Mucosa of descending colon (tissue), 3 donors: ENCODE measurements at regions not wholly inside any gene's neighbourhood (a gene's known extent, or its start where the extent isn't known, plus 50 kb on each side); places are given as distances from the start of the nearest gene placed in this dataset.

Experiments
- ATAC-seq: fragments of 200-7000 bp; cut with Tn5 transposase; one replicate; pipeline ENCODE4 v1.9.1; 2020; ENCODE audit warnings: mild to moderate bottlenecking, moderate library complexity
- DNase-seq, 3 donors: peaks; one replicate each; pipeline ENCODE4 v3.0.0-alpha.2; 2020
- H3K36me3 ChIP-seq: fragments of 200-600 bp; one replicate; pipeline ENCODE4 v1.8.0; 2021; ENCODE audit warnings: low read depth, mild to moderate bottlenecking
- H3K4me1 ChIP-seq: fragments of 200-600 bp; one replicate; pipeline ENCODE4 v1.8.0; 2021; ENCODE audit warnings: low read depth, mild to moderate bottlenecking
- H3K4me3 ChIP-seq: fragments of 200-600 bp; one replicate; pipeline ENCODE4 v1.8.0; 2021; ENCODE audit warnings: mild to moderate bottlenecking
- H3K9me3 ChIP-seq: fragments of 200-600 bp; one replicate; pipeline ENCODE4 v1.8.0; 2021; ENCODE audit warnings: mild to moderate bottlenecking
- intact Hi-C, 2 donors: fragments of 100-400 bp; cut with DNase I in 1 of 2; cut with micrococcal nuclease in 1 of 2; formaldehyde crosslinking; loops; one replicate each; pipeline versions ENCODE4 v1.11.0 to v1.11.1; 2022; cut with DNase I, micrococcal nuclease
- TF ChIP-seq, protein P1 (sequence below): fragments of 200-600 bp; IDR thresholded peaks from one replicate; pipeline ENCODE4 v1.8.0; 2022; ENCODE audit warnings: antibody characterized with exemption, mild to moderate bottlenecking
- donor health status: DM: no; HTN: no; CAD: no; lungs with moderate emphysema.
- donor health status: DM: no; HTN: no; CAD: no.
- donor health status: DM: no; HTN: yes; CAD: no.

- H3K4me3 ChIP-seq = no peak overlapping the region
- no peak for DNase-seq
- ATAC-seq = no peak
- H3K36me3 ChIP-seq = no peaks in the 10 kb centered on the region
- no peaks in the 10 kb centered on the region for H3K4me1 ChIP-seq
- H3K9me3 ChIP-seq = peaks cover 6% of the 10 kb centered on the region
- intact Hi-C loops = no loop called here
- TF ChIP-seq, protein P1, sequence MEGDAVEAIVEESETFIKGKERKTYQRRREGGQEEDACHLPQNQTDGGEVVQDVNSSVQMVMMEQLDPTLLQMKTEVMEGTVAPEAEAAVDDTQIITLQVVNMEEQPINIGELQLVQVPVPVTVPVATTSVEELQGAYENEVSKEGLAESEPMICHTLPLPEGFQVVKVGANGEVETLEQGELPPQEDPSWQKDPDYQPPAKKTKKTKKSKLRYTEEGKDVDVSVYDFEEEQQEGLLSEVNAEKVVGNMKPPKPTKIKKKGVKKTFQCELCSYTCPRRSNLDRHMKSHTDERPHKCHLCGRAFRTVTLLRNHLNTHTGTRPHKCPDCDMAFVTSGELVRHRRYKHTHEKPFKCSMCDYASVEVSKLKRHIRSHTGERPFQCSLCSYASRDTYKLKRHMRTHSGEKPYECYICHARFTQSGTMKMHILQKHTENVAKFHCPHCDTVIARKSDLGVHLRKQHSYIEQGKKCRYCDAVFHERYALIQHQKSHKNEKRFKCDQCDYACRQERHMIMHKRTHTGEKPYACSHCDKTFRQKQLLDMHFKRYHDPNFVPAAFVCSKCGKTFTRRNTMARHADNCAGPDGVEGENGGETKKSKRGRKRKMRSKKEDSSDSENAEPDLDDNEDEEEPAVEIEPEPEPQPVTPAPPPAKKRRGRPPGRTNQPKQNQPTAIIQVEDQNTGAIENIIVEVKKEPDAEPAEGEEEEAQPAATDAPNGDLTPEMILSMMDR = no peak
Measured at GRCh38 chr11:42066113-42066512, 606.7 kb upstream of the LRRC4C start.

GRCh38 chr11:42074306-42074705, 614.9 kb upstream of the LRRC4C start:
- TF ChIP-seq, protein P1 = no peak
- no peaks in the 10 kb centered on the region for H3K36me3 ChIP-seq
- intact Hi-C loops = no loop called here
- DNase-seq (no peak), ATAC-seq (no peak)
- no peaks in the 10 kb centered on the region for H3K9me3 ChIP-seq
- H3K4me1 ChIP-seq = no peaks in the 10 kb centered on the region
- no peak overlapping the region for H3K4me3 ChIP-seq

DNA sequence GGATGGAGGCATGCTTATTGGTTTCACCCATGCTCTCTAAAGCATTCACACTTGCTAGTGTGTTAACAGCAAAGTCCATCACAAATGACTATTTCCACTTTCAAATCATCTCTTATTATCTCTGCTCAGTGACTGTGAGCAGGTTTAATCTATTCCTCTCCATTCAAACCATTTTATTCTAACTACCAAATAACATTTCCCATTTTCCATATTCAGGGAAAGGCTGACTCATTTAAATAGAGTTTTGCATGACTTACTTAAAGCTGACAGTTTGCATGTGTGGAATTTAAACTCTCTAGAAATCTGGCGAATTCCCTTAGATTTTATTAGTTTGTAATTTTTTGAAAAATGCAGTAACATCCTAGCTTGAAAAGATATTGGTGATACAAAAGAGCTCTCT, 615.7 kb upstream of the LRRC4C start:
- TF ChIP-seq, protein P1 = no peak
- Histone ChIP-seq H3K9me3 (no peaks in the 10 kb centered on the region), H3K4me1 (no peaks in the 10 kb centered on the region), H3K36me3 (no peaks in the 10 kb centered on the region), H3K4me3 (no peak overlapping the region)
- intact Hi-C loops = no loop called here
- DNase-seq = no peak
- no peak for ATAC-seq

DNA sequence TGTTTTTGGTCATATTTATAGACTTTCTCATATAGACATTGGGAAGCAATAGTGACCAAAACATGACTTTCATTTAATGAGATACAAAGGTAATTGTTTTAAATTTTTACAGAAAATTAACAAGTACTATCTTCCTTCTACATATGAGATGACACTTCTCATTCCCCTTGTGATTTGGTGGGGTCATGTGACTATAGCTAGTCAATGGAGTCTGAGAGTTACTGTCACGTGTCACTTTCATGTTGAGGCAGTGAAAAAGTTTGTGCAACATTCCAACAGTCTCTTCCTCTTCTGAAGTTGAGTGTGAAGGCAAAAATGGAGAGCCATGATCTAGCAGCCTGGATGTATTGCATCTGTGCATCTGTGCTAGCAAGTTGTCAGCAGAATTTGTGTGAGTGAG, 618.3 kb upstream of the LRRC4C start:
- Histone ChIP-seq H3K4me3 (no peak overlapping the region), H3K4me1 (no peaks in the 10 kb centered on the region), H3K9me3 (no peaks in the 10 kb centered on the region), H3K36me3 (no peaks in the 10 kb centered on the region)
- TF ChIP-seq, protein P1 = no peak
- no peak for DNase-seq
- intact Hi-C loops = no loop called here
- no peak for ATAC-seq

DNA sequence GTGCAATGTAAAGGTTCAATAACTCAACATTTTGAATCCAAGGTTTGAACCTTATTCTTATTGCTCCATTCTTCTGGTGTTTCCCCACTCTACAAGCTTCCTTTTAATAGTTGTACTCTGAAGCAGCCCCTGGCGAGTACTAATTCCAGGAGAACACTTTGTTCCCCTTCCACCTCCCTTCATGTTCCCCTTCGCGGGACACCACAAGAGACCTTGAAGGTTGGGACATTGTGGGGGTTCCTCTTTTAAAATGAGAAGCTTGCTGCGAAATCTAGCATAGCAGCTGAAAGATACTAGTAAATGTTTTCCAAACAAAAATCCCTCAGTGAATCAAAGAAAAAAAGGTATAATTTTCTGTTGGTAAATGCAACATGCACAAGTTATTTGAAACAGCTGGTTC, 626.3 kb upstream of the LRRC4C start:
- intact Hi-C loops = no loop called here
- Histone ChIP-seq H3K9me3 (no peaks in the 10 kb centered on the region), H3K4me3 (no peak overlapping the region), H3K4me1 (no peaks in the 10 kb centered on the region), H3K36me3 (no peaks in the 10 kb centered on the region)
- ATAC-seq (no peak), DNase-seq (no peak)
- TF ChIP-seq, protein P1 = no peak

GRCh38 chr11:42093541-42093940, 634.1 kb upstream of the LRRC4C start:
- DNase-seq (no peak), ATAC-seq (no peak)
- intact Hi-C loops = no loop called here
- Histone ChIP-seq H3K4me3 (no peak overlapping the region), H3K36me3 (no peaks in the 10 kb centered on the region), H3K9me3 (peaks cover 13% of the 10 kb centered on the region), H3K4me1 (no peaks in the 10 kb centered on the region)
- TF ChIP-seq, protein P1 = no peak
